GM12878 (cell line): ENCODE measurements at regions not wholly inside any gene's neighbourhood (a gene's known extent, or its start where the extent isn't known, plus 50 kb on each side); places are given as distances from the start of the nearest gene placed in this dataset.

Experiments
- ATAC-seq: fragments of 200-7000 bp; cut with Tn5 transposase; 3 replicates; pipeline ENCODE4 v1.9.1; 2020; ENCODE audit warnings: mild to moderate bottlenecking, moderate library complexity
- BruUV-seq: library from RNA; stranded (reverse); fragments of 400-500 nt; replicated peaks from 2 replicates; lab custom pipeline; 2021; lab: Mats Ljungman, UMichigan
- CTCF ChIA-PET: fragments of 300-600 bp; sonication (Branson Sonifier 250); formaldehyde crosslinking; extraction: SDS; loops from one replicate; lab custom pipeline; 2021; ENCODE audit warnings: inconsistent platforms; lab: Yijun Ruan, JAX
- POLR2A ChIA-PET: fragments of 350-600 bp; formaldehyde crosslinking; extraction: SDS; loops from one replicate; lab custom pipeline; 2021; ENCODE audit warnings: inconsistent platforms; lab: Charles Lee
- RAD21 ChIA-PET: fragments of 300-600 bp; sonication (Branson Sonifier 250); formaldehyde crosslinking; loops from one replicate; lab custom pipeline; 2023; ENCODE audit warnings: antibody characterized with exemption; ENCODE audit not compliant: unreplicated experiment; lab: Charles Lee
- SMC1A ChIA-PET: fragments of 300-600 bp; sonication (Branson Sonifier 250); formaldehyde crosslinking; loops from one replicate; lab custom pipeline; 2023; ENCODE audit not compliant: unreplicated experiment, uncharacterized antibody; lab: Charles Lee
- DNase-seq: peaks from one replicate; pipeline ENCODE4 v3.0.0-alpha.2; 2011; ENCODE audit warnings: low read depth, low spot score
- FAIRE-seq: peaks from 3 replicates; lab custom pipeline; 2011; peaks lifted over from hg19 to GRCh38; lab: Jason Lieb, UNC
- H2AFZ ChIP-seq: 2 replicates; pipeline ENCODE4 v1.6.0; 2011; ENCODE audit warnings: low read depth, low read length, control low read depth; ENCODE audit not compliant: control insufficient read depth
- H3K27ac ChIP-seq: 2 replicates; pipeline ENCODE4 v1.5.1; 2011; ENCODE audit warnings: control low read depth; ENCODE audit not compliant: control insufficient read depth, insufficient read depth
- H3K27me3 ChIP-seq, 2 experiments: replicated peaks in 1 of 2; 2 replicates each; pipeline versions ENCODE4 v1.6.0 to v1.6.1; 2011; ENCODE audit warnings: low read length in 1 of 2; ENCODE audit not compliant: control insufficient read depth in 2 of 2, insufficient read depth in 2 of 2
- H3K36me3 ChIP-seq, 2 experiments: 2 replicates each; pipeline ENCODE4 v1.5.1; 2011; ENCODE audit warnings: low read length in 1 of 2; ENCODE audit not compliant: control insufficient read depth in 2 of 2, insufficient read depth in 2 of 2
- H3K4me1 ChIP-seq: 2 replicates; pipeline ENCODE4 v1.6.1; 2011; ENCODE audit warnings: mild to moderate bottlenecking, low read length, moderate library complexity, mixed read lengths; ENCODE audit not compliant: control insufficient read depth, insufficient read depth
- H3K4me2 ChIP-seq: 2 replicates; pipeline ENCODE4 v1.6.0; 2011; ENCODE audit warnings: control low read depth; ENCODE audit not compliant: control insufficient read depth, insufficient read depth
- H3K4me3 ChIP-seq: fragments of 200-600 bp; sonication (generic); 2 replicates; pipeline ENCODE4 v1.5.1; 2016
- H3K79me2 ChIP-seq: 2 replicates; pipeline ENCODE4 v1.6.0; 2011; ENCODE audit warnings: low read length; ENCODE audit not compliant: control insufficient read depth, insufficient read depth
- H3K9ac ChIP-seq: 2 replicates; pipeline ENCODE4 v1.8.0; 2011; ENCODE audit warnings: low read length, control low read depth, mixed read lengths; ENCODE audit not compliant: control insufficient read depth, insufficient read depth
- H3K9me3 ChIP-seq: replicated peaks from 3 replicates; pipeline ENCODE4 v1.5.1; 2011; ENCODE audit warnings: mild to moderate bottlenecking, low read length; ENCODE audit not compliant: control insufficient read depth, insufficient read depth
- H4K20me1 ChIP-seq: 2 replicates; pipeline ENCODE4 v1.6.0; 2011; ENCODE audit not compliant: control insufficient read depth, insufficient read depth
- ATF7 ChIP-seq: fragments of 450-650 bp; IDR thresholded peaks from 2 replicates; pipeline ENCODE4 v1.6.1; 2016; ENCODE audit warnings: low read depth, mild to moderate bottlenecking
- BMI1 ChIP-seq: fragments of 450-650 bp; IDR thresholded peaks from 2 replicates; pipeline ENCODE4 v1.6.1; 2016; ENCODE audit warnings: mild to moderate bottlenecking, moderate library complexity, borderline replicate concordance
- DPF2 ChIP-seq: fragments of 450-650 bp; IDR thresholded peaks from 2 replicates; pipeline ENCODE4 v1.6.1; 2017; ENCODE audit warnings: mild to moderate bottlenecking
- HCFC1 ChIP-seq: fragments of 150-350 bp; IDR thresholded peaks from 2 replicates; pipeline ENCODE4 v1.6.1; 2014; ENCODE audit warnings: low read length
- MAX ChIP-seq: IDR thresholded peaks from 2 replicates; pipeline ENCODE4 v1.6.1; 2012; ENCODE audit warnings: low read depth, low read length, improper control_type of control experiment
- PML ChIP-seq: IDR thresholded peaks from 2 replicates; pipeline ENCODE4 v1.6.1; 2012; ENCODE audit warnings: low read length, inconsistent platforms
- POU2F2 ChIP-seq: IDR thresholded peaks from 3 replicates; pipeline ENCODE4 v1.6.1; 2011; ENCODE audit warnings: low read depth, mild to moderate bottlenecking, low read length, borderline replicate concordance
- STAT1 ChIP-seq: fragments of 450-650 bp; conservative IDR thresholded peaks from 2 replicates; pipeline ENCODE4 v1.6.1; 2014; ENCODE audit warnings: antibody characterized with exemption, mild to moderate bottlenecking
- TAF1 ChIP-seq: IDR thresholded peaks from 2 replicates; pipeline ENCODE4 v1.6.1; 2011; ENCODE audit warnings: mild to moderate bottlenecking, low read depth, low read length, borderline replicate concordance
- TCF12 ChIP-seq: IDR thresholded peaks from 2 replicates; pipeline ENCODE4 v1.6.1; 2011; ENCODE audit warnings: low read depth, mild to moderate bottlenecking, low read length
- ZNF274 ChIP-seq: IDR thresholded peaks from one replicate; pipeline ENCODE4 v1.8.0; 2011; ENCODE audit not compliant: insufficient read length, insufficient read depth
- ZNF384 ChIP-seq: IDR thresholded peaks from 2 replicates; pipeline ENCODE4 v1.6.1; 2012; ENCODE audit warnings: low read depth, mild to moderate bottlenecking, low read length, improper control_type of control experiment, borderline replicate concordance
- ZZZ3 ChIP-seq: IDR thresholded peaks from 2 replicates; pipeline ENCODE4 v1.6.1; 2011; ENCODE audit warnings: low read depth; ENCODE audit not compliant: control insufficient read depth, insufficient read length
- WGBS: methylation state at CpG from one replicate; pipeline ENCODE4 v1.1.6; 2016; ENCODE audit warnings: low lambda C conversion rate; ENCODE audit not compliant: insufficient replicate concordance, insufficient coverage; ENCODE audit errors: missing lambda C conversion rate; 5-methylcytosine and 5-hydroxymethylcytosine counted together
- in situ Hi-C: fragments of 300-500 bp; cut with MboI; formaldehyde crosslinking; loops from 9 replicates; pipeline ENCODE4 v1.14.3; 2018; ENCODE audit warnings: mixed read lengths
- intact Hi-C: fragments of 100-400 bp; cut with micrococcal nuclease; formaldehyde crosslinking; loops from one replicate; pipeline ENCODE4 v1.14.2; 2022; ENCODE audit not compliant: unreplicated experiment
- TF ChIP-seq, protein P1 (sequence below): fragments of 450-650 bp; IDR thresholded peaks from 2 replicates; pipeline ENCODE4 v1.6.1; 2017; ENCODE audit warnings: mild to moderate bottlenecking, moderate library complexity

GRCh38 chr2:46847185-46847710 lies 68.4 kb downstream of the MCFD2 start (continued):
- TF ChIP-seq ZNF384 (no peak), TCF12 (no peak), ZZZ3 (no peak)

DNA sequence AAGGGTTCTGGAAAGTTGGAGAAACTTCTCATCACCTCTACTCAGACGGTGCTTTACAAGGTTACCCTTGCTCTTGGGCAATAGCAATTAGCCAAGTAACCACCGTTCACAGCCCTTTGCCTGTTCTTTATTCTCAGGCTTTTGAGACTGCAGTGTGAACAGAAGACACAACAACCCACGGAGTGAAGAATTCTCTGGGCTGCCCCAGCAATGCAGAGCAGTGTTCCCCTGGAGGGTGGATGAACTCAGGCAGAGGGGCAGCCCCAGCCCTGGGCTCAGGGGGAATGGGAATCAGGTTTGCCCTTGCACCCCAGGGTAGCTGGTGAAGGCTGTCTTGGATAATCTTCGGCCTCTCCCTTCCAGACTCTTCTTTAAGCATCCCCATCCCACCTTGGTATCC lies 69.1 kb downstream of the MCFD2 start:
- Histone ChIP-seq H3K27me3 (peaks cover 0 to 5% of the 10 kb centered on the region in 2 experiments), H3K79me2 (no peaks in the 10 kb centered on the region), H3K9me3 (no peaks in the 10 kb centered on the region), H2AFZ (no peak overlapping the region), H3K27ac (no peak overlapping the region), H3K4me3 (no peak overlapping the region), H3K4me2 (no peak overlapping the region), H4K20me1 (no peaks in the 10 kb centered on the region), H3K4me1 (no peaks in the 10 kb centered on the region), H3K9ac (no peak overlapping the region), H3K36me3 (no peaks in the 10 kb centered on the region)
- TF ChIP-seq TAF1 (no peak), ZNF274 (no peak), POU2F2 (no peak), DPF2 (no peak), HCFC1 (no peak), PML (no peak), STAT1 (no peak), MAX (no peak), ATF7 (no peak), BMI1 (no peak)
- TF ChIP-seq, protein P1, sequence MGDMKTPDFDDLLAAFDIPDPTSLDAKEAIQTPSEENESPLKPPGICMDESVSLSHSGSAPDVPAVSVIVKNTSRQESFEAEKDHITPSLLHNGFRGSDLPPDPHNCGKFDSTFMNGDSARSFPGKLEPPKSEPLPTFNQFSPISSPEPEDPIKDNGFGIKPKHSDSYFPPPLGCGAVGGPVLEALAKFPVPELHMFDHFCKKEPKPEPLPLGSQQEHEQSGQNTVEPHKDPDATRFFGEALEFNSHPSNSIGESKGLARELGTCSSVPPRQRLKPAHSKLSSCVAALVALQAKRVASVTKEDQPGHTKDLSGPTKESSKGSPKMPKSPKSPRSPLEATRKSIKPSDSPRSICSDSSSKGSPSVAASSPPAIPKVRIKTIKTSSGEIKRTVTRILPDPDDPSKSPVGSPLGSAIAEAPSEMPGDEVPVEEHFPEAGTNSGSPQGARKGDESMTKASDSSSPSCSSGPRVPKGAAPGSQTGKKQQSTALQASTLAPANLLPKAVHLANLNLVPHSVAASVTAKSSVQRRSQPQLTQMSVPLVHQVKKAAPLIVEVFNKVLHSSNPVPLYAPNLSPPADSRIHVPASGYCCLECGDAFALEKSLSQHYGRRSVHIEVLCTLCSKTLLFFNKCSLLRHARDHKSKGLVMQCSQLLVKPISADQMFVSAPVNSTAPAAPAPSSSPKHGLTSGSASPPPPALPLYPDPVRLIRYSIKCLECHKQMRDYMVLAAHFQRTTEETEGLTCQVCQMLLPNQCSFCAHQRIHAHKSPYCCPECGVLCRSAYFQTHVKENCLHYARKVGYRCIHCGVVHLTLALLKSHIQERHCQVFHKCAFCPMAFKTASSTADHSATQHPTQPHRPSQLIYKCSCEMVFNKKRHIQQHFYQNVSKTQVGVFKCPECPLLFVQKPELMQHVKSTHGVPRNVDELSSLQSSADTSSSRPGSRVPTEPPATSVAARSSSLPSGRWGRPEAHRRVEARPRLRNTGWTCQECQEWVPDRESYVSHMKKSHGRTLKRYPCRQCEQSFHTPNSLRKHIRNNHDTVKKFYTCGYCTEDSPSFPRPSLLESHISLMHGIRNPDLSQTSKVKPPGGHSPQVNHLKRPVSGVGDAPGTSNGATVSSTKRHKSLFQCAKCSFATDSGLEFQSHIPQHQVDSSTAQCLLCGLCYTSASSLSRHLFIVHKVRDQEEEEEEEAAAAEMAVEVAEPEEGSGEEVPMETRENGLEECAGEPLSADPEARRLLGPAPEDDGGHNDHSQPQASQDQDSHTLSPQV, result no peak
- FAIRE-seq (no peak), DNase-seq (no peak), ATAC-seq (no peak)
- intact Hi-C loops, result no loop called here
- ChIA-PET SMC1A (no interaction called here), RAD21 (no interaction called here), POLR2A (no interaction called here), CTCF (no interaction called here)
- BruUV-seq, result no TSS peak
- in situ Hi-C loops, result no loop called here
- WGBS, result 17% methylated on average over 4 of the region's 4 CpGs
